ENCODE measurements at regions not wholly inside any gene's neighbourhood (a gene's known extent, or its start where the extent isn't known, plus 50 kb on each side); places are given as distances from the start of the nearest gene placed in this dataset.
A peak's percentile ranks its signal among the peaks of the same experiment; 100 is the strongest.

DNA sequence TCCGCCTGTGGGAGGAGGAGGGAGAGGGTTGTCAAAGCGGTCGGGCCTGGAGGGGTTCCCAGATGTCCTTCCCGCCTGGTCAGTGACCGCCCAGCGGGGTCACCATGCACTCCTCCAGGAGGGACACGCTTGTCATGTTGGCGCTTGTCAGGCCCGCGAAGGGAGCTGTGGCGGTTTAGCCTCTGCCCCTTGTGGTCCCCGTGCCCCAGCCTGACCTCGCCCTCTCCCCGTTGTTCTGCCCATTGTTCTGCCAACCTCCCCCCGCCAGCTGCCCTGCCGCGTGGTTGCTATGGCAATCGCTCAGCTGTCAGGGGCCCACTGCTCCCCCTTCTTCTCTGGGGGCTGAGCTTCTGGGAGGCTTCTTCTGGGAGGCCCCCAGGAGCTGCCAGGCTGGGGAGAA is 146.4 kb upstream of the CIBAR2 start:
- TF ChIP-seq, protein P1, sequence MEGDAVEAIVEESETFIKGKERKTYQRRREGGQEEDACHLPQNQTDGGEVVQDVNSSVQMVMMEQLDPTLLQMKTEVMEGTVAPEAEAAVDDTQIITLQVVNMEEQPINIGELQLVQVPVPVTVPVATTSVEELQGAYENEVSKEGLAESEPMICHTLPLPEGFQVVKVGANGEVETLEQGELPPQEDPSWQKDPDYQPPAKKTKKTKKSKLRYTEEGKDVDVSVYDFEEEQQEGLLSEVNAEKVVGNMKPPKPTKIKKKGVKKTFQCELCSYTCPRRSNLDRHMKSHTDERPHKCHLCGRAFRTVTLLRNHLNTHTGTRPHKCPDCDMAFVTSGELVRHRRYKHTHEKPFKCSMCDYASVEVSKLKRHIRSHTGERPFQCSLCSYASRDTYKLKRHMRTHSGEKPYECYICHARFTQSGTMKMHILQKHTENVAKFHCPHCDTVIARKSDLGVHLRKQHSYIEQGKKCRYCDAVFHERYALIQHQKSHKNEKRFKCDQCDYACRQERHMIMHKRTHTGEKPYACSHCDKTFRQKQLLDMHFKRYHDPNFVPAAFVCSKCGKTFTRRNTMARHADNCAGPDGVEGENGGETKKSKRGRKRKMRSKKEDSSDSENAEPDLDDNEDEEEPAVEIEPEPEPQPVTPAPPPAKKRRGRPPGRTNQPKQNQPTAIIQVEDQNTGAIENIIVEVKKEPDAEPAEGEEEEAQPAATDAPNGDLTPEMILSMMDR (IDR thresholded peaks at IDR 0.05), result no peak
- no peak overlapping the region for H3K9ac ChIP-seq (ENCODE audit: insufficient read depth, low read length, poor library complexity, severe bottlenecking)
- H3K36me3 ChIP-seq (replicated peaks in 1 of 2; ENCODE audit: control insufficient read depth in 1 of 2, insufficient read depth in 2 of 2, low read length in 2 of 2), result no peaks in the 10 kb centered on the region
- no peaks in the 10 kb centered on the region for H3K79me2 ChIP-seq (ENCODE audit: insufficient read depth, low read length)
- Mint-ChIP-seq H3K27me3 (ENCODE audit: low read depth in 3 of 3) (peaks cover 28 to 45% (median 40%) of the 10 kb centered on the region in 3 donors), H3K4me3 (peak overlapping the region in 1 of 2 donors; percentile 46), H3K9me3 (peaks cover 0 to 2% (median 0%) of the 10 kb centered on the region in 7 donors), H3K4me1 (peaks cover 9% of the 10 kb centered on the region), H3K36me3 (no peaks in the 10 kb centered on the region), H3K27ac (no peak overlapping the region)
- no peak overlapping the region for H3K27ac ChIP-seq (ENCODE audit: low read depth in 1 of 2, low read length in 2 of 2)
- H3K4me3 ChIP-seq (replicated peaks in 1 of 3; ENCODE audit: low read depth in 2 of 3, low read length in 3 of 3), result no peak overlapping the region
- H4K20me1 ChIP-seq (ENCODE audit: insufficient read depth, low read length), result no peaks in the 10 kb centered on the region
- no peak for DNase-seq
- peak overlapping the region; percentile 21 for H2AFZ ChIP-seq (ENCODE audit: insufficient read depth, low read depth, low read length, poor library complexity, severe bottlenecking)
- peaks cover 0 to 24% of the 10 kb centered on the region in 2 donors for H3K27me3 ChIP-seq (ENCODE audit: control insufficient read depth in 2 of 2, insufficient read depth in 2 of 2, low read length in 2 of 2)
- H3K9me3 ChIP-seq (replicated peaks in 1 of 2; ENCODE audit: control insufficient read depth in 1 of 2, insufficient read depth in 1 of 2, low read length in 2 of 2), result no peaks in the 10 kb centered on the region
- H3K4me2 ChIP-seq (replicated peaks; ENCODE audit: extremely low read depth, low read length, poor library complexity, severe bottlenecking), result no peak overlapping the region
- H3K4me1 ChIP-seq (ENCODE audit: control insufficient read depth in 1 of 2, insufficient read depth in 2 of 2, low read length in 2 of 2), result peaks cover 0 to 6% of the 10 kb centered on the region in 2 donors
- intact Hi-C loops (cut with micrococcal nuclease), result no loop called here
- WGBS (ENCODE audit: insufficient coverage), result 0% methylated on average over 16 of the region's 18 CpGs

GRCh38 chr16:85259115-85259831 is 147.0 kb upstream of the CIBAR2 start:
- Histone ChIP-seq H3K9me3 (replicated peaks in 1 of 2; ENCODE audit: control insufficient read depth in 1 of 2, insufficient read depth in 1 of 2, low read length in 2 of 2) (no peaks in the 10 kb centered on the region), H3K36me3 (replicated peaks in 1 of 2; ENCODE audit: control insufficient read depth in 1 of 2, insufficient read depth in 2 of 2, low read length in 2 of 2) (no peaks in the 10 kb centered on the region), H3K79me2 (ENCODE audit: insufficient read depth, low read length) (no peaks in the 10 kb centered on the region), H3K27me3 (ENCODE audit: control insufficient read depth in 2 of 2, insufficient read depth in 2 of 2, low read length in 2 of 2) (peaks cover 0 to 24% of the 10 kb centered on the region in 2 donors), H3K9ac (ENCODE audit: insufficient read depth, low read length, poor library complexity, severe bottlenecking) (no peak overlapping the region), H3K4me1 (ENCODE audit: control insufficient read depth in 1 of 2, insufficient read depth in 2 of 2, low read length in 2 of 2) (peaks cover 0 to 6% of the 10 kb centered on the region in 2 donors), H4K20me1 (ENCODE audit: insufficient read depth, low read length) (no peaks in the 10 kb centered on the region), H3K4me3 (replicated peaks in 1 of 3; ENCODE audit: low read depth in 2 of 3, low read length in 3 of 3) (no peak overlapping the region), H2AFZ (ENCODE audit: insufficient read depth, low read depth, low read length, poor library complexity, severe bottlenecking) (no peak overlapping the region), H3K4me2 (replicated peaks; ENCODE audit: extremely low read depth, low read length, poor library complexity, severe bottlenecking) (no peak overlapping the region), H3K27ac (ENCODE audit: low read depth in 1 of 2, low read length in 2 of 2) (no peak overlapping the region)
- DNase-seq, result no peak
- H3K27ac Mint-ChIP-seq, result no peak overlapping the region
- H3K27me3 Mint-ChIP-seq (ENCODE audit: low read depth in 3 of 3), result peaks cover 28 to 45% (median 40%) of the 10 kb centered on the region in 3 donors
- peak overlapping the region in 1 of 2 donors; percentile 46 for H3K4me3 Mint-ChIP-seq
- 45% methylated on average over 16 of the region's 19 CpGs for WGBS (ENCODE audit: insufficient coverage)
- intact Hi-C loops (cut with micrococcal nuclease), result no loop called here
- peaks cover 9% of the 10 kb centered on the region for H3K4me1 Mint-ChIP-seq
- H3K9me3 Mint-ChIP-seq, result peaks cover 0 to 2% (median 0%) of the 10 kb centered on the region in 7 donors
- TF ChIP-seq, protein P1 (IDR thresholded peaks at IDR 0.05), result no peak
- H3K36me3 Mint-ChIP-seq, result no peaks in the 10 kb centered on the region

Data from CD14-positive monocyte (primary cell).